HG03442 (cell line): ENCODE measurements at regions not wholly inside any gene's neighbourhood (a gene's known extent, or its start where the extent isn't known, plus 50 kb on each side); places are given as distances from the start of the nearest gene placed in this dataset.

ENCODE experiments used
- ATAC-seq: cut with Tn5 transposase; IDR thresholded peaks from one replicate; pipeline ENCODE4 v1.9.1; 2021; ENCODE audit warnings: mild to moderate bottlenecking, moderate library complexity; ENCODE audit not compliant: unreplicated experiment

GRCh38 chr14:98962118-98962517 is 309.9 kb downstream of the BCL11B start:
- ATAC-seq, result no peak

DNA sequence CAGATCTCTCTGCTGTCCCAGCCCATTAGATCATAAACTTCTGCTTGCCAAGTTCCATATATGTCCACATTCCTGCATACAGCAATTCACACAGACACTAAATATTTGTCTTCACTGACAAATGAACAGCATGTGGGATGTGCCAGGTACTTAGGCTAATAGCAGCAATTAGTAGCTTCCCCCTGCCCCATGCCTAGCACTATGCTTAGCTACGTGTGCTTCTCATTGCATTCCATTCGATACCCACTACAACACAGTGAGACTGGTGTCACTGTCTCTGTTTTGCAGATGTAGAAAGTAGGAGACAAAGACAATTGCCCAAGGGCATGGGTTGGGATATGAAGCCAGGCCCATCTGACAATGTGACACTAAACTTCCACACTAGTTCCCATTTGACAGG is 308.4 kb downstream of the BCL11B start:
- no peak for ATAC-seq

GRCh38 chr14:98964171-98964570 is 307.8 kb downstream of the BCL11B start:
- ATAC-seq, result no peak

GRCh38 chr14:98965076-98965475 is 306.9 kb downstream of the BCL11B start:
- ATAC-seq, result no peak

GRCh38 chr14:98966016-98966415 is 306.0 kb downstream of the BCL11B start:
- ATAC-seq, result no peak

GRCh38 chr14:98966475-98967162 is 305.4 kb downstream of the BCL11B start:
- no peak for ATAC-seq

- no peak for ATAC-seq
Measured at GRCh38 chr14:98974113-98974512, 297.9 kb downstream of the BCL11B start.

- no peak for ATAC-seq
Measured at GRCh38 chr14:98976271-98976670, 295.7 kb downstream of the BCL11B start.

- ATAC-seq, result no peak
Measured at GRCh38 chr14:98977451-98977850, 294.5 kb downstream of the BCL11B start.

GRCh38 chr14:98982986-98983385 is 289.0 kb downstream of the BCL11B start:
- ATAC-seq, result no peak

GRCh38 chr14:98984027-98984718 is 287.8 kb downstream of the BCL11B start:
- no peak for ATAC-seq

DNA sequence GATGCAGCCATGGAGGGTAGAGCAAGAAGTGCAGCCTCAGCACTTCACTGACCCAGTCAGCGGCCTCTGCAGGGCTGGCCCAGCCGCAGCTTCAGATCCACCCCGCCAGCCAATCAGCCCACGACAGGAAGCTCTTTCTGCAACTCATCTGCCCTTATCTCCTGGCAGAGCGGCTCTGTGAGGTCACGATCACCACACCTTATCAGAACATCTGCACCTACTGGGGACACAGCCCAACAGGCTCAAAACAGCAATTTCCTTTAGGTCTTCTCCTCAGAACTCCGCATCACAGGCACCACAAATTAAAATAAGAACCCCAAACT is 287.3 kb downstream of the BCL11B start:
- ATAC-seq, result no peak

DNA sequence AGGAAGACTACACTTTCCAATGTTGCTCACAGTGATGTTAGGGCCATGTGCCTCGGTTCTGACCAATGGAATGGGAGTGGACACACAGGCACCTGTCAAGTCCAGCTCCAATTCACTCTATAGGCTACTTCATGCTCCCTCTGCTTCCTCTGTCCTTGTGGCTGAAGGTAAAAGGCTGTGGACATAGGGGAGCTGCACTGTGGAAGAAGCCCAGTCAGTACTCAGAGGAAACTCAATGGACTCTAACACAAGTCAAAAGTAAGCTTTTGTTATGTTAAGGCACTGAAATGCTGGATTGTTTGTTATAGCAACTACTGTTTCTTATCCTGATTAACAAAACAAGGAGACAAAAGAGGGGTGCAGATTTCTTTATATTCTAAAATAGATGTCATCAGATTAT is 278.2 kb downstream of the BCL11B start:
- no peak for ATAC-seq

DNA sequence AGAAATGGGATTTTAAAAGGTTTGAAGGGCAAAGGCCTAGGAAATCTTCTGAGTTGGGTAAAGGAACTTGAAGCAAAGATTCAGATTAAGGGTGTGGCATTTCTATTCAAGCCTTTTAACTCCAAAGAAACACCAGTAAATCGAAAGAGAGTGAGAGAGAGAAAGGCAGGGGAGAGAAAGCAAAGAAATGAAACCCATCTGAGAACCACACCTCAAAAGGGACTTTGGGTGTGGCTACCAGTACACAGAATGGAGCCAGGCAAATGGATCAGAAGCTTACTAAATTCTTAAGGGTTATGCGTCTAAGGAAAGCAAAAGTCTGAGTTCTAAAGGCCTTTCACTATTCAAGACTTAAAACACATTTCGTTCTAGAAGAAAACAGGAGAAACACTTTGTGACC is 277.4 kb downstream of the BCL11B start:
- no peak for ATAC-seq

DNA sequence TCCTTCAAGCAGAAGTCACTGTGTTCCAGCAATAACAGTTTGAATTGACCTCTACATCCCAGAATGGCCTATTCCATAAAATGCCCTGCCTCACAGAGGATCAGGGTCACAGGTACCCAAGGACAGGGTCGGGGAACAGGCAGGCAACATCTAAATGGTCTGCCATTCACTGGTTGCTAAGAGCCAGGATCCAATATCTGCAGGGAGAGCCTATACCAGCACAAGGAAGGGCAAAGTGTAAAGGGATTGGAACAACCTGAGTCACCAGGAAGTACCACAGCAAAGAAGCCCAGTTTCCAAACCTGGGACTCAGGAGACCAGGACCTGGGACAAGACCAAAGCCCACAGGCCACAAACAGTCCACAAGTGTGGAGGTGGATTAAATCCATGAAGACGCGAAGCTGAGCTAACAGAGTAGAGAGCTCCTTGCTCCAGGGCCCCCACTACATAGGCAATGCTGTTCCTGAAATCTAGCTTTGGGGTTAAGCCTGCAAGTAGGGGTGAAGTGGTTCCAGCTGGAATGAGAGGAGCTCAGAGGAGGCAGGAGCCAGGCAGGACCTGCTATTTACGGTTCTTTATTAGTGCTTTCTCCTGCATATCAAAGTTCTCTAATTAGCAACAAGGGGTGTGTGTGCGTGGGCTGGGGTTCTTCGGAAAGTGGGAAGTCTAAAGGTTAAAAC is 274.3 kb downstream of the BCL11B start:
- ATAC-seq, result no peak

DNA sequence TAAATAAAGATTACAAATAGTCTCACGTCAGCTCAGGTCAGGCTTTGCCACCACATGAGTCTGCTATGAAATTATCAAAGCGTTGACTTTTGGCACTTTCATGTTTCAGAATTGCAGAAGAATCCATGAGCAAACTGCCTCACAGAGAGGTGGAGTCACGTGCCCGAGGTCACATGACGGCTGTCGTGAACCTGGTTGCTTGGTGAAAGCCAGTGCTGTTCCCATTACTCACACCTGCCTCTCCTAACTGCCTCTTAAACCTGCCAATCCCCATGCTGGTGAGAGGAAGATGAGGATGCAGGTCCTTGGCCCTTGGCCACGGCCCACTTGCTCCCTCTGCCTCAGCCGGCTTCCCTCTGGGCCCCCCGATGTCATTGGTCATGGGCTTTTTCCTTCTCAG is 272.7 kb downstream of the BCL11B start:
- ATAC-seq, result no peak

DNA sequence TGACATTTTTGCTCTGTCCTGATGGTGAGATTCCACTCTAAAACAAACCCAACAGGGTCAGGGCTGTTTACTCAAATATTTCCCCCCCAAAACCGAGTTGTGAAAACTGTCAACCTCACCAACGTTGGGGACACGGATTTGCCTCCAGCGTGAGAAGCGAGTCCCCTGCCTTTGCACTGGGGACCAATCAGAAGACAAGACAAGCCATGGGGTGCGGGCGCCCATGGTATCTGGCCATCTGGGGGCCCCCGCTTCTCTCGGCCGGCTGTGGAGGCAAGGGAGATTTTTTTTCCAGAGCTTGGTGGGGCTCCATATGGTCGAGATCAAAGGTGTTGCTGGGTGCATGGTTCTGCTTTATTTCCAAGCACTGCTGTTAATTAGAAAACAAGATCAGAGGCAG is 272.1 kb downstream of the BCL11B start:
- ATAC-seq, result no peak

DNA sequence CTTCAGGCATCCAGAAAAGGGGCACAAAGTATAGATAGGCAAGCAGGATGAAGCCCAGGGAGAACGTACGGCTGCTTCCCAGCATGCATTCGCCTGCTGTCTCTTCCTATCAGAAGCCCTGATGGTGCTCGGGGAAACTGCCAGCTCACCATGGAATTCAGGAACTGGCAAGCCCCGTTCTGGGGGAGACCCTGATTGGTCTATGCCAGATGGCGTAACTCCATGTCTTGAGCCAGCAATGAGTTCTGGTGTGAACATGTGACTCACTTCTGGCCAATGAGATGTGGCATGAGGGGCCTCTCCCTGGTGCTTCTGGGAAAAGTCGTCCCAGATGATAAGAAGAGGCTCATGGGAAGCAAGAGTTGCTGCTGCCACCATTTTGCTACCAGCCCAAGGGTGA is 270.8 kb downstream of the BCL11B start:
- ATAC-seq, result no peak

- no peak for ATAC-seq
Measured at GRCh38 chr14:99003646-99004045, 268.4 kb downstream of the BCL11B start.

DNA sequence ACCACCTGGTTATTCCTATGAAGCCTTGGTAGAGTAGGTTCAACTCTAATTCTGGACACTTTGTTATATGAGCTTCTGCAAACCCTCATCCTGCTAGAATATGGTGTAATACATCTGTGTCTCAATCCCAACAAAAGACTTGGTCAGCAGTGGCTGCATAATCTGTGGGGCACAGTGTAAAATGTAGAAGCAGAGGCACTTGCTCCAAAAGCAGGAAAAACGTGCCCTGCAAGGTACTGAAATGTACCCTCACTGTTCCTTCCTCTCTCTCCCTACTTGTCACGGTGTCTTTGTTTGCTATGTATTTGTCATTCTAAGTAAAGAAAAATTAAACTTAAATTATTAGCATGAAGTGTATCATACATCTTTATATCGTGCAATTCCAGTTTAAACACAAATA is 267.9 kb downstream of the BCL11B start:
- ATAC-seq, result no peak

- ATAC-seq, result no peak
Measured at GRCh38 chr14:99006276-99006675, 265.7 kb downstream of the BCL11B start.

GRCh38 chr14:99007795-99008194 is 264.2 kb downstream of the BCL11B start:
- ATAC-seq, result no peak
